GM21717 (cell line): ENCODE measurements at regions not wholly inside any gene's neighbourhood (a gene's known extent, or its start where the extent isn't known, plus 50 kb on each side); places are given as distances from the start of the nearest gene placed in this dataset.
"Not testable (repeated sequence)": the region's sequence is repeated elsewhere in the genome, so short reads cannot be mapped to it uniquely, and the experiment has no call there.

Experiments
- ATAC-seq: cut with Tn5 transposase; IDR thresholded peaks from one replicate; pipeline ENCODE4 v1.9.1; 2021; ENCODE audit warnings: mild to moderate bottlenecking, moderate library complexity; ENCODE audit not compliant: unreplicated experiment

GRCh38 chr21:31609081-31609480, 50.4 kb upstream of the SOD1 start:
- no peak for ATAC-seq

DNA sequence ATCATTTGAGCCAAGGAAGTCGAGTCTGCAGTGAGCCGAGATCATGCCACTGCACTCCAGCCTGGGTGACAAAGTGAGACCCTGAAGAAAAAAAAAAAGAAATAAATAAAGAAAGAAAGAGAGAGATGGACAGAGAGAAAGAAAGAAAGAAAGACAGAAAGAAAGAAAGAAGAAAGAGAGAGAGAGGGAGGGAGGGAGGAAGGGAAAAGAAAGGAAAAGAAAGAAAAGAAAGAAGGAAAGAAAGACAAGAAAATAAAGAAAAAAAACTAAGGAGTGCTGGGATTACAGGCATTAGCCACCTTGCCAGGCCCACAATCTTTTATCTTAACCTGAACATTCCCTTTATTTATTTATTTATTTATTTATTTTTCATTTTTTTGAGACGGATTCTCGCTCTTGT, 51.7 kb upstream of the SOD1 start:
- ATAC-seq, result no peak

- no peak for ATAC-seq
Observed at GRCh38 chr21:31606081-31606874, 53.2 kb upstream of the SOD1 start.

GRCh38 chr21:31604591-31605190, 54.8 kb upstream of the SOD1 start:
- no peak for ATAC-seq

DNA sequence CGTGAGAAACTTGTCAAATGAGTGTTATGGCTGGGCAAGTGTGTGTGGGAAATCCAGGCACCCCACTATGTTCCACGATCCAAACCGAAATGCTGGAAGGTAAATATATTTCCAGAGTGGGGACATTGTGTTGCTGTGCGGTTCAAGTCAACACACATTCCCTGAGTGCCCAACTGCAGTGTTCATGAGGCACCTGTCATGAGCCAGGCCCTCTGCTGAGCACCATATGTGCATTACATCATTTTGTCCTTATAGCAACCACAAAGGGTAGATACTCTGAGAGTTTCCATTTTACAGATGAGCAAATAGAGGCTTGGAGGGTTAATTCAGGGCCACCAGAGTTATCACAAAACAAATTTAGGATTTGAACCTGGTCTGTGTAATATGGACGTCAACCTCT, 59.9 kb upstream of the SOD1 start:
- no peak for ATAC-seq

GRCh38 chr21:31599013-31599412, 60.5 kb upstream of the SOD1 start:
- ATAC-seq, result no peak

DNA sequence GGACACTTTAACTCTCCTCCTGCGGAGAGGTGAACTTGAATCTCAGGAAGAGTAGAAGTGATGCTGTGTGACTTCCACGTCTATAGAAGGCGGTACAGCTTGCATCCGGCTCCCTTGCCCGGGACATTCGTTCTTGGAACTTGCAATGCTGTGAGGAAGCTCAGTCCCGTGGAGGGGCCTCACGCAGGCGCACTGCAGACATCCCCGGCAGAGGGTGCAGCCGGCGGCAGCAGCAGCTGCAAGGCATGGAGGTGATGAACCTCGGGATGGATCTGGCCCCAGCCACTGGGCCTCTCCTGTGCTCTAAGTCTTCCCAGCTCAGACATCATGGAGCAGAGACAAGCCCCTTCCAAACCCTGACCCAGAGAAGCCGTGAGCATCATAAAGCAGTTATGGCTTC, 61.8 kb upstream of the SOD1 start:
- ATAC-seq, result no peak

DNA sequence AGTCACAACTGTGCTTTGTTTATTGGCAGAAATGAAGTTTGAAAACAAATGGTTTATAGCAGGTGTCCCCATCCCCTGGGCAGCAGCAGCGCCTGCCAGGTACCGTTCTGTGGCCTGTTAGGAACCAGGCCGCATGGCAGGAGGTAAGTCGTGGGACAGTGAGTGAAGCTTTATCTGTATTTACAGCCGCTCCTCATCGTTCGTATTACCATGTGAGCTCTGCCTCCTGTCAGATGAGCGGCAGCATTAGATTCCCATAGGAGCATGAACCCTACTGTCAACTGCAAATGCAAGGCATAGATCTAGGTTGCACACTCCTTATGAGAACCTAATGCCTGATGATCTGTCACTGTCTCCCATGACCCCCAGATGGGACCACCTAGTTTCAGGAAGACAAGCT, 63.4 kb upstream of the SOD1 start:
- no peak for ATAC-seq

DNA sequence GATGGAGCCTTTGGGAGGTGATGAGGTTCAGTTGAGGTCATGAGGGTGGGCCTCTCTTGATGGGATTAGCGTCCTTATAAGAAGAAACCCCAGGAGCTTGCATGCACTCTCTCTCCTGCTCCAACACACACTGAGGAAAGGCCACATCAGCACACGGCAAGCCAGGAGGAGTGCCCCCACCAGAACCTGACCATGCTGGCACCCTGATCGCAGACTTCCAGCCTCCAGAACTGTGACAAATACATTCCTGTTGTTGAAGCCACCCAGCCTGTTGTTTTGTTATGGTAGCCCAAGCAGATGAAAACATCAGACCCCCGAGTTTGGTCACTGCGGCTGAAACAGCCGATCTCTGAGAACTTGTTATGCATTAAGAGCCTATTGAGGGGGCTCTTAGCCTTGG, 64.8 kb upstream of the SOD1 start:
- no peak for ATAC-seq

GRCh38 chr21:31594279-31594678, 65.2 kb upstream of the SOD1 start:
- ATAC-seq, result no peak

- no peak for ATAC-seq
Observed at GRCh38 chr21:31592963-31593560, 66.4 kb upstream of the SOD1 start.

DNA sequence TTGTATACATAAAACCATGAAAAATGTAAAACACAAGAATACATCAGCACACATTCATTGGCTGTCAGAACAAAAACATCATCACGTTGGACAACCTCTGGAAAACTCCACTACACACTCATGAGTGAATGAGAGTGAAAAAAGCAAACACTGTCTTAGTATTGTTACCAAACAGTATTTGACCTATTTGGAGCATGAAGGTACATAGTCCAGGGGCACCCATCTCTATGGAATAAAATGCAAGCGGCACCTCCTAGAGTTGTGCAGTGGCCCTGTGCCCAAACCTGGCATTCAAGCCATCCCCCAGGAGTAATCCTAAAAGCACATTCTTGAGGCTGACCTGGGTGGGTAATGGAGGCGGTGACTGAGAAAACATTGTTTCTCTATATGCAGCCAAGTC, 67.0 kb upstream of the SOD1 start:
- no peak for ATAC-seq

DNA sequence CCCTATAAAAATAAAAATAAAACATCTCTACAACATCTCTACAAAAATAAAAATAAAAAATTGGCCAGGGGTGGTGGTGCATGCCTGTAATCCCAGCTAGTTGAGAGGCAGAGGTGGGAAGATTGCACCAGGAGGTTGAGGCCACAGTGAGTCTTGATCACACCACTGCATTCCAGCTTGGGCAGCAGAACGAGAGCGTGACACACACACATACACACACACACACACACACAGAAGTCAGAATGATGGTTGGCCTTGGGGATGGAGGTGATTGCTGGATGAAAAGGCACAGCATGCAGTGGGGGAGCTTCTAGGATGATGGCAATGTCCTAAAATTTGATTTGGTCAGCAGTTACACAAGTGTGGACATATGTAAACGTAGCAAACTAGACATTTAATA, 69.7 kb upstream of the SOD1 start:
- ATAC-seq, result no peak

DNA sequence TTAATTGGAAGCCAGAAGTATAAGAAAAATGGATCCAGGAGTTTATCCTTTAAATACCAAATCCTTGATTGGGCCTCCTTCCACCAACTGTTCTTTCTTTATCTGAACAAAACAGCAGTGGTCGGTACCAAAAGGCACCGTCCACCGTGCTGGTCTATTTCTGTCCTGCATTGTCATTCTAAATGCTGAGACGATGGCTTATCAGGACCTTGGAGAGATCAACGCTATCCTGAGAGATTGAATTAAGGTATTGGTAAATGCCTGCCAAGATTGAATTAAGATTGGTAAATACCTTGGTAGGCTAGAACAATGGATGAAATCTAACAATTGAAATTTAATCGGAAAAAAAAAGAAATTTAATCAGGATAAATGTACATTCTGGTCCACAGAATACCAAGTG, 73.4 kb upstream of the SOD1 start:
- ATAC-seq, result no peak

DNA sequence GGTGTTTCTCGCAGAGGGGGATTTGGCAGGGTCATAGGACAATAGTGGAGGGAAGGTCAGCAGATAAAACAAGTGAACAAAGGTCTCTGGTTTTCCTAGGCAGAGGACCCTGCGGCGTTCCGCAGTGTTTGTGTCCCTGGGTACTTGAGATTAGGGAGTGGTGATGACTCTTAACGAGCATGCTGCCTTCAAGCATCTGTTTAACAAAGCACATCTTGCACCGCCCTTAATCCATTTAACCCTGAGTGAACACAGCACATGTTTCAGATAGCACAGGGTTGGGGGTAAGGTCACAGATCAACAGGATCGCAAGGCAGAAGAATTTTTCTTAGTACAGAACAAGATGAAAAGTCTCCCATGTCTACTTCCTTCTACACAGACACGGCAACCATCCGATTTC, 75.6 kb upstream of the SOD1 start:
- not testable (repeated sequence) for ATAC-seq

- no peak for ATAC-seq
Observed at GRCh38 chr21:31583498-31583897, 76.0 kb upstream of the SOD1 start.

DNA sequence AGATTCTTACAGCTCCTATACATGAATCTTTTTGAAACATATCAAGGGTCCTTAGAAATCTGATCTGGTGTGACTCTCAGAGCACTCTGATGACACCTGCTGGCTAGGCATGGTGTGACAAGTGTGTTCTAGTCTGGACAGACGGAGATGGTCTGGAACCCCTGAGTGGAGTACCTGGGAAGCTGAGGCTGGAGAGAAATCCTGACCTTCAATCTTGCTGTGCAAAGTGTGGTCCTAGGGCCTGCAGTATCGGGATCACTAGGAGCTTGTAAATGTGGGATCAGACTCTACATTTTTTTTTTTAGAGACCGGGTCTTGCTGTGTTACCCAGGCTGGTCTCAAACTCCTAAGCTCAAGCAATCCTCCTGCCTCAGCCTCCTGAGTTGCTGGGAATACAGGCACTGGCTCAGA, 78.6 kb upstream of the SOD1 start:
- ATAC-seq, result no peak

- no peak for ATAC-seq
Observed at GRCh38 chr21:31577271-31577670, 82.2 kb upstream of the SOD1 start.

DNA sequence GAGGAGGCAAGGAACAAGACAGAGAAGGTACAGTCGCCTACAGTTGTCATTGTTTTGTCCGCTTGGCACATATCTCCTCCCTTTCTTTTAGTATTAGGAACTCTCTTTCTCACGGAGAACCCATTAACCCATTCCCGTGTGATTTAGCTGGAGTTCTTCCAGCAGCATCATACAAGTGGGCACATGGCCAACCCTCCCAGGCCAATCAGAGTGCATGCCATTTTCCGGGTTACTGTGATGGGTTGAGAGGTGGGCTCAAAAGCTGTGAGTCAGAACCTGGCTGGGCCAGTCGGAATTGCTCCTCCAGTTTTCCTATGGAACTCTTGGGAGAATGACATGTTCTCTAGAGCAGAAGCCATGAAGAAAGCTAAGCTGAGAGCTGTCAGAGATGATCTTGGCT, 83.1 kb upstream of the SOD1 start:
- ATAC-seq, result no peak

GRCh38 chr21:31573217-31573616, 86.3 kb upstream of the SOD1 start:
- ATAC-seq, result no peak

DNA sequence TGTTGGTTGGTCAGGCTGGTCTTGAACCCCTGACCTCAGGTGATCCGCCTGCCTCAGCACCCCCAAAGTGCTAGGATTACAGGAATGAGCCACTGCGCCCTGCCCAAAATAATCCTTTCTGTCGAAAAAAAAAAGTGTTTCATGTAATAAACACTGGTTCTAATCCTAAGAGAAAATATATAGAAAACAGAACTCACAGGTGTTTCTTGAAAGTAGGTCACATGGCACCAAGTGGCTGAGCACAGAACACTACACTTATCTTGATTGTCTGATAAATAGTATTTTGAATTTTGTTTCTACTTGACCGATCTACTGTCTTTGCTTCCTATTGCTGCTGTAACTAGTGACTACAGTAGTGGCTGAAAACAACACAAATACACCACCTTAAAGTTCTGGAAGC, 87.6 kb upstream of the SOD1 start:
- ATAC-seq, result no peak

GRCh38 chr21:31570824-31571566, 88.5 kb upstream of the SOD1 start:
- no peak for ATAC-seq
